DND-41 (cell line): ENCODE measurements at regions not wholly inside any gene's neighbourhood (a gene's known extent, or its start where the extent isn't known, plus 50 kb on each side); places are given as distances from the start of the nearest gene placed in this dataset.

ENCODE experiments used
- CTCF ChIP-seq: IDR thresholded peaks from 2 replicates; pipeline ENCODE4 v1.5.1; 2012; ENCODE audit warnings: borderline replicate concordance, low read length, moderate library complexity, mild to moderate bottlenecking; ENCODE audit not compliant: poor library complexity, severe bottlenecking; ENCODE audit errors: extremely low read depth
- EZH2 ChIP-seq: IDR thresholded peaks from 3 replicates; pipeline ENCODE4 v1.6.1; 2012; ENCODE audit warnings: borderline replicate concordance, low read depth, mild to moderate bottlenecking, moderate library complexity, low read length, inconsistent platforms; ENCODE audit not compliant: severe bottlenecking

GRCh38 chr10:110382695-110383094, 78.0 kb upstream of the SMNDC1 start:
- TF ChIP-seq CTCF (no peak), EZH2 (no peak)
